GM12892 (cell line): ENCODE measurements at regions not wholly inside any gene's neighbourhood (a gene's known extent, or its start where the extent isn't known, plus 50 kb on each side); places are given as distances from the start of the nearest gene placed in this dataset.

Source experiments
- DNase-seq: peaks from one replicate; pipeline ENCODE4 v3.0.0; 2011; ENCODE audit not compliant: insufficient read length
- FAIRE-seq: peaks from 2 replicates; lab custom pipeline; 2011; peaks lifted over from hg19 to GRCh38; lab: Jason Lieb, UNC
- POLR2A ChIP-seq: IDR thresholded peaks from 2 replicates; pipeline ENCODE4 v1.6.1; 2011; ENCODE audit warnings: low read depth, low read length, control low read depth
- POLR2AphosphoS5 ChIP-seq: IDR thresholded peaks from 2 replicates; pipeline ENCODE4 v1.6.1; 2011; ENCODE audit warnings: low read depth, low read length, control low read depth
- TAF1 ChIP-seq: IDR thresholded peaks from 2 replicates; pipeline ENCODE4 v1.6.1; 2011; ENCODE audit warnings: low read depth, mild to moderate bottlenecking, control low read depth, low read length, borderline replicate concordance

DNA sequence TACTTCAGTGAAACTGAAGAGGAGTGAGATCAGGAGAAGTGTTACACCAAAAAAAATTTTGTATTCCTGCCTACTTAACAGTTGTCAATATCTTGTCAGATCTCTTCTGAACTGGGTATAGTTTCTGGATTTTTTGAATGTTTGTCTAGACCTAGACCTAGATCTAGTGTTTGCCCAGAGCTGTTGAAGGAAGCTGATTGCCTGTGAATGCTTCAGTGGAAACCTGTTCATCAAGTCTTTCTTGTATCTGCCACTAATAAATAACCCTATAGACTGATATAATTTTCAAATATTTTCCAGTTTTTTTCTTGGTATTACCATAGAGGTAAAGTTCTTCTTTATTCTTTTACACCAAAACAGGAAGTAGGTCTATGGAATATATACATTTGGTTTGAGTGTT is 781.5 kb upstream of the FBXO33 start:
- FAIRE-seq: no peak
- TF ChIP-seq POLR2AphosphoS5 (no peak), TAF1 (no peak), POLR2A (no peak)
- DNase-seq: no peak

GRCh38 chr14:40204441-40205175 is 772.4 kb upstream of the FBXO33 start:
- no peak for FAIRE-seq
- DNase-seq: no peak
- TF ChIP-seq POLR2A (no peak), TAF1 (no peak), POLR2AphosphoS5 (no peak)

DNA sequence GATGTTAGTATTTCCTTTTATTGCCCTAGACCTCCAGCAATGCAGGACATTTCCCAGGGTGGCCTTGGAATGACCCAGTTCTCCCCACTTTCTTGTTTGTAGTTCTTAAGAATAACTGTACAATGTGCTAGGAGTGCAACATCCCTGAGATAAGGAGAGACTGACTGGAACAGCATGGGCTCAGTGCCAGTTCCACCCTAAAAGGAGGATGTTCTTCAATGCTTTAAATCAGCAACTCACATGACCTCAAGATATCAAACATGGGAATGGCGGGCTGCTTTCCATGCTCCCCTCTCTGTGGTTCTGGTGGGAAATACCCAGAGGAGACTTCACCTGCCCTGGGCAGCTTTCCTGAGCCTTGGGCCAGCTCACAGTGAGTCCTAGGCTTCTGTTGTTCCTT is 766.9 kb upstream of the FBXO33 start:
- no peak for TF ChIP-seq TAF1
- no peak for TF ChIP-seq POLR2AphosphoS5
- TF ChIP-seq POLR2A: no peak
- FAIRE-seq (no peak), DNase-seq (no peak)

DNA sequence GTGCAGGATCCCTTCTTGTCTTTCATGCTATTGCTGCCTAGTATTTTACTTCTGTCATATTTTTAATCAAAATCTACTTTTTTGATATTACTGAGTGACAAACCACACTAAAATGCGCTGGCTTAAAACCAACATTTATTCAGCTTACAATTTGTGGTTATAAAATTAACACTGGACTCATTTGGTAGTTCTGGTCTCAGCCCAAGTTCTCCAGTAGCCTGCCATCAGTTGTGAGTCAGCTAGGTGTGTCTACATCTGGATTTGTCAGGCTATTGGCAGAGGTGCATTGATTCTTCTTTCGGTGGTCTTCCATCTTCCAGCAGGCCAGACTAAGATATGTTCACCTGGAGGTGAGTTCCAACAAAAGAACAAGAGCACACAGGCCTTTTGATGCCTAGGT is 765.1 kb upstream of the FBXO33 start:
- TF ChIP-seq POLR2AphosphoS5: no peak
- TF ChIP-seq POLR2A: no peak
- TF ChIP-seq TAF1: no peak
- DNase-seq: no peak
- no peak for FAIRE-seq

GRCh38 chr14:40188006-40188405 is 755.8 kb upstream of the FBXO33 start:
- no peak for TF ChIP-seq TAF1
- TF ChIP-seq POLR2AphosphoS5: no peak
- no peak for TF ChIP-seq POLR2A
- FAIRE-seq (no peak), DNase-seq (no peak)

GRCh38 chr14:40164083-40164482 is 731.9 kb upstream of the FBXO33 start:
- TF ChIP-seq POLR2AphosphoS5 (no peak), TAF1 (no peak), POLR2A (no peak)
- FAIRE-seq (no peak), DNase-seq (no peak)

GRCh38 chr14:40139657-40140056 is 707.4 kb upstream of the FBXO33 start:
- DNase-seq: no peak
- no peak for FAIRE-seq
- TF ChIP-seq POLR2A: no peak
- TF ChIP-seq TAF1: no peak
- no peak for TF ChIP-seq POLR2AphosphoS5

GRCh38 chr14:40133463-40133862 is 701.2 kb upstream of the FBXO33 start:
- TF ChIP-seq POLR2AphosphoS5: no peak
- TF ChIP-seq TAF1: no peak
- no peak for TF ChIP-seq POLR2A
- FAIRE-seq: no peak

DNA sequence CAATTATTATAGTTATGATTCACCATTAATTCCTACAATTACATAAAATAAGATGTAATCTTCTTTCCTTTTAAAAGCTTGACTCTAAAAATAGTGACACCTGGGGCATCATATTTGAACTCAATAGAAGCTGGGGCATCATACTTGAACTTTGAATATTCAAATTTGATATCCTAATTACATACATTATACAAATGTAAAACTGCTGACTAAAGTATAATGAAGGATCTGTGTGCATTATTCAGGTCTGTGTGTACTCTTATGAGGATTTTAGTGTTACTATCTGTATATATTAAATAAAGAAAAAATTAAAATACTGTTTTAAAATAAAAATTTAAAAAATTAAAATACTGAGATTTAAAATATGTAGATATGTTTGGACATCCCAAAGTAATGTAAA is 696.9 kb upstream of the FBXO33 start:
- DNase-seq: no peak
- no peak for FAIRE-seq

More at GRCh38 chr14:40133463-40133862, 701.2 kb upstream of the FBXO33 start:
- no peak for DNase-seq

GRCh38 chr14:40123816-40124215 is 691.6 kb upstream of the FBXO33 start:
- DNase-seq (no peak), FAIRE-seq (no peak)
- TF ChIP-seq POLR2AphosphoS5 (no peak), POLR2A (no peak), TAF1 (no peak)

More for the DNA sequence above, 696.9 kb upstream of the FBXO33 start:
- no peak for TF ChIP-seq TAF1
- no peak for TF ChIP-seq POLR2A
- TF ChIP-seq POLR2AphosphoS5: no peak

DNA sequence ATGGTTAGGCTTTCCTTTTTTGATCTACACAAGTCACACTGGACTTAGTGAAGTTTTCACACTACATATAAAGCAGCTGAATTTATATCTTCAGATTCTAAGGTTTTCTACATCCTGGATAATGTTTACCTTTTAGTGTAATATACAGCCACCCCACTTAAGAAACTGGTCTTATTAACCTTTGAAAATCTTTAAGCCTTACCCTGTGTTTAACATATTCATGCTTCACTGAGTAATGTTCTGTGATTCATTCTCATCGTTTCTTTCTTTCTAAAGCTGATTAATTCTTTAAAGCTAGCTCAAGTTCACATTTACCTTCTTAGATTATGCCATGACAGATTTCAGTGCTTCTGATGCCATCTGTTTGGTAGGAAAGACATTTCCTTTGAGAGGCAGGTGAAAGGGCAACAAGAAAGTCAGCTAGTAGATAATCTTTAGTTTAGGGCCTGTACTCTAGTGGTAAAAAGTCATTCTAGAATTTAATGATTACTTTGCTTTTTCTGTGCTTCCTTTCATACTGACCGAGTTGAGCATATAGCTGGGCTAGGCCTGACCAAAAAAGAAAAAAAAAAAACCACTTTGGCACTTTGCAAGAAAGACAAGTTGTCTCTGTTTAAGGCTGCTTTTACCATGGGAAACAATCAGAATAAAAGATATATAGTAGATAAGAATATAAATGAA is 690.9 kb upstream of the FBXO33 start:
- FAIRE-seq: no peak
- DNase-seq: no peak
- no peak for TF ChIP-seq POLR2AphosphoS5
- no peak for TF ChIP-seq TAF1
- TF ChIP-seq POLR2A: no peak

DNA sequence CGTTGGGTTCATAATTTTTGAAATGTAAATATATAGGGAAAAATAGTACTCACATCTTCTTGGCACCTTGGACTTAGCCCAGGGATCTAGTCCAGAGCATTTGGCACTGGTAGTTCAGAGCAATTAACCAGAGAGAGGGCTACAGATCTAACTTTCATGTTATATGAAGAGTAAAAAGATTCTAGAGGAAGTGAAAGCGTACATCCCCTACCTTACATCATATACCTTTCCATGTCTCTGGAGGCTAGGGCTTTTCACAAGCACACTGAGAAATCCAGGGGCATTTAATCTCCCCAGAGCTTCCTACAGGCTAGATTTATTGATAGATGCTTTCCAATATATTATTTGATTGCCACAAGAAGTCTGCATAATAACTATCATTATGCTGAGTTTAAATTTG is 687.5 kb upstream of the FBXO33 start:
- no peak for TF ChIP-seq TAF1
- no peak for TF ChIP-seq POLR2AphosphoS5
- no peak for TF ChIP-seq POLR2A
- FAIRE-seq (no peak), DNase-seq (no peak)
